ENCODE measurements at regions not wholly inside any gene's neighbourhood (a gene's known extent, or its start where the extent isn't known, plus 50 kb on each side); places are given as distances from the start of the nearest gene placed in this dataset.

DNA sequence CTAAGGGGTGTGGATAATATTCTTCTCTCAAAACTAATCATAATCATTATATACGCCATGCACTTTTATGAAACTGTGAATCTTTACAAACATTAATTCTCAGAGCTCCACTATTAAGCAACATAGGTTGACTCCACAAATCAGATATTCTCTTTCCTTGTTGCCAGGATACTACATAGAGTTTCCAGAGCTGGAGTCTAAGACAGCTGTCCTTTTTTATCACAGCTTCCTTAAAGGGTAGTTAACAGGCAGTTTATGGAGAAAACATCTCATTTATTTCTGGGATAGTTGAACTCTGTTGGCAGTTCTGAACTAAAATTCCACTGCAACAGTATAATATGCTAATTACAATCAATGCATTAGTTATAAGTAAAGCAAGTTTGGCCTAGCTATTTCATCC, 152.1 kb upstream of the PPP1R2C start:
- Histone ChIP-seq H3K9me3 (ENCODE audit: control insufficient read depth, insufficient read depth, low read length) (no peaks in the 10 kb centered on the region), H3K36me3 (ENCODE audit: insufficient read depth, low read length) (no peaks in the 10 kb centered on the region), H3K4me1 (ENCODE audit: insufficient read depth, low read length) (no peaks in the 10 kb centered on the region), H3K9ac (ENCODE audit: low read depth, low read length) (no peak overlapping the region)

DNA sequence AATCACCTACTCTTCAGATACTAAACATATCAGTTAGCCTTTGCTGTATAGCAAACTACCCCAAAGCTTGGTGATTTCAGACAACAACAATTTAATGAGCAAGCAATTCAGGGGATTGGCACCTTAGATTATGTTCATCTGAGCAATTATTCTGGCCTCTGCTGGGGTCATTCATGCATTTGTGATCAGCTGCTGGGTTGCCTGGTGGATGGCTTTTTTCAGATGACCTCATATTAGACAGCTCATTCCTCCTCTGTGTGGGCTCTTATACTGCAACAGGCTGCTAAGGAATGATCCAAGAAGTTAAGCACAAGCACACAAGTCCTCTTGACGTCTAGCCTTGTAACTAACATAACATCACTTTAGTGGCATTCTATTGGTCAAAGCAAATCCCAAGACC, 153.0 kb upstream of the PPP1R2C start:
- no peaks in the 10 kb centered on the region for H3K36me3 ChIP-seq (ENCODE audit: insufficient read depth, low read length)
- no peak overlapping the region for H3K9ac ChIP-seq (ENCODE audit: low read depth, low read length)
- H3K9me3 ChIP-seq (ENCODE audit: control insufficient read depth, insufficient read depth, low read length): no peaks in the 10 kb centered on the region
- H3K4me1 ChIP-seq (ENCODE audit: insufficient read depth, low read length): no peaks in the 10 kb centered on the region

DNA sequence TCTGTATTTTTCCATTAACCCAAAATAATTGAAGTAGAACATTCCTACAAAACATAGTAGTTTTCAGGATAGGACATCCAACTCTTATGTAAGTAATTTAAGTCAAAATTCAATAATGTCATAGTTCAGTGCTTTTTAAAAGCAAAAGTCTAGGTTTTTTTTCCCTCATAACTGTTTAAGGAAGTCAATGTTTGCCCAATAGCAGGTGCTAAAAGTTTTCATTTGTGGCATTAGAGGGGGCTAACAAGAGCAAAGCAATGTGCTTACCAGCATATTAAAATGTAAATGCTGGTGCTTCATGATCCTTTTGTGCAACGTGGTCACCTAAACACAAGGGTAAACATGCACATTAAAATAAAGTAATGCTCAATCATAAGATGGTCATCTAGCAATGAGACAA, 155.2 kb upstream of the PPP1R2C start:
- no peaks in the 10 kb centered on the region for H3K36me3 ChIP-seq (ENCODE audit: insufficient read depth, low read length)
- no peak overlapping the region for H3K9ac ChIP-seq (ENCODE audit: low read depth, low read length)
- H3K9me3 ChIP-seq (ENCODE audit: control insufficient read depth, insufficient read depth, low read length): no peaks in the 10 kb centered on the region

DNA sequence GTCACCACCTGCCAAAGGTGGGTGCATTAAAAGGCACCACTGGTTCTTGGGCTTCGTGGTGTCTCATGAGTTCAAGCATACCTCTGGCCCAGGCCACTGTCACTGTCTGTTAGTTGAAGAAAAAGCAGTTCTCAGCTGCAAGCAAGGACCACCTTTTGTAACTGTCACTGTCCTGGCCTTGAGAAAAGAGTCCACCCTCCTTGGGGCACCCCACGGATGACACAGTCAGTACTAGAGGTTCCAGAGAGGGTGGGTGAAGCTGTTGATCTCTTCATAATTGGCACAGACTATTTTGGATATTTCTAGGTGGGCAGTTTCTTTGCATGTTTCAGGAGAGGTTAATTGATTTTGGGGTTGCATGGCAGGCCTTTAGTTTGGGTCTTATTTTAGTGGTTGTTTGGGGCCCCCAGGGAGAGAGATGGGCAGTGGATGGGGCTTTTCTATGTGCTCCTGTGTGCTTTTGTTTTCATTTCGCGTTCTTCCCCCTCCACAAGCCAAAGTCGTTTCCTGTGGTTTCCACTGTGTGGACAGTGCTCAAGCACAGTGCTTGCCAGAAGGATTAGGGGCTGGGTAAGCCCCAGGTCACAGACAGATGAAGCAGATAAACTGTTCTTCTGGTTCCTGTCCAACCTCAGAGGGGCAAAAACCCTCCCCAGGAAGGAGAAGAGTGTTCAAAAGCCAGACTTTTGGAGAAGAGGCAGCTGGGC, 156.2 kb upstream of the PPP1R2C start:
- Histone ChIP-seq H3K4me1 (ENCODE audit: insufficient read depth, low read length) (no peaks in the 10 kb centered on the region), H3K36me3 (ENCODE audit: insufficient read depth, low read length) (no peaks in the 10 kb centered on the region), H3K9ac (ENCODE audit: low read depth, low read length) (no peak overlapping the region), H3K9me3 (ENCODE audit: control insufficient read depth, insufficient read depth, low read length) (no peaks in the 10 kb centered on the region)

More for the DNA sequence above, 155.2 kb upstream of the PPP1R2C start:
- no peaks in the 10 kb centered on the region for H3K4me1 ChIP-seq (ENCODE audit: insufficient read depth, low read length)

DNA sequence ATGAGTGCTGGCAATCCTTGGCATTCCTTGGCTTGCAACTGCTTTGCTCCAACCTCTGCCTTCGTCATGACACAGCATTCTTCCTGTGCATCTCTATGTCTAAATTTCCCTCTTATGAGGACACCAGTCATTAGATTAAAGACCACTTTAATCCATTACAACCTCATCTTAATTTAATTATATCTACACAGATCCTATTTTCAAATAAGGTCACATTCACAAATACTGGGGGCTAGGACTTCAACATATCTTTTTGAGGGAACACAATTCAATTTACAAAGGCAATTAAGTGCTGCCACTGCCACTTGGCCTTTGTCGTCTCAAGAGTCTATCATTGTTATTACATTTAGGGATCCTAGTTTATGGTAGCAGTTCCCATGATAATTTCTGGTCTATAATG, 163.7 kb upstream of the PPP1R2C start:
- Histone ChIP-seq H3K4me1 (ENCODE audit: insufficient read depth, low read length) (no peaks in the 10 kb centered on the region), H3K9ac (ENCODE audit: low read depth, low read length) (no peak overlapping the region), H3K9me3 (ENCODE audit: control insufficient read depth, insufficient read depth, low read length) (no peaks in the 10 kb centered on the region; the same call in 1 of the 2 replicates), H3K36me3 (ENCODE audit: insufficient read depth, low read length) (no peaks in the 10 kb centered on the region)

DNA sequence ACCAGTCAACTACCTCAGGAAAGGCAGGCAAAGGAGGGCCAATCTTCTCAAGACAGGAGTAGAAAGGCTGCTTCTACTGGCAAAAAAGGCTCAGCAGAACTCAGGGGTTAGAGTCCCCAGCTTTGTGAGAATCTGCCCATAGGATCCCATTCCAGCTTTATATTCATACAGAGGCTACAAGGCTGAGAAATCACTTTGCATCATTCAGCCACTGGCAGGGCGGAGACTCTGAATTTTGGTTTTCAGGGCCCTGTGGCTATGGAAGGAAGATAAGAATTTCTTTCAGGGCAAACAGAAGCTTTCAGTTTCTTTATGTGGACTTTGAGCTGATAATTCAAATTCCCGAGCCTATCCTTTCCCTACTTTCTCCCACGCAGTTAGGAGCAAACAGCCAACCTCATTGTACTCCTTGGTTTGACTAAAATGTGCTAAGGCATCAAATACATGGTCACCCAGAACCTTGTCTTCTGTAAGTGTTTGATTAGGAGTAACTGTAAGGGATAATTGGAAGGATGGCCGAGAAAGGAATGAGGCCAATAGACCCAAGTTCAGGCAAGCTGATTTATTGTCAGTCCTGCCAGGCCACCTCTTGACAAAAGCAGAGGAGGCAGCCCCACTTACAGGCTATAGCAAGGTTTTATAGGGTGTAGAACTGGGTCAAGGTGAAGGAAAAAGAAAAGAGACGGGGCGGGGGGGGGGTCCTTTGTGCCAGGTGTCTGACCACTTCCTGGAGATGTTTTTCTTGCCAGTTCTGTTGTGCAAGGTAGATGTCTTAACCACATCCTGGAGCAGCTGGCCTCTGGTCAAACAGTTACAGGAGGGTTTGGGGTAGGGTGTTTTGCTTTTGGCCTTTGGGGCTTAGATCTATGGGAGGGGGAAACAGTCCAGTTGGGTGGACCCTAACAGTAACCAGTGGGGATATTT, 165.3 kb upstream of the PPP1R2C start:
- Histone ChIP-seq H3K9ac (ENCODE audit: low read depth, low read length) (no peak overlapping the region), H3K36me3 (ENCODE audit: insufficient read depth, low read length) (no peaks in the 10 kb centered on the region), H3K4me1 (ENCODE audit: insufficient read depth, low read length) (no peaks in the 10 kb centered on the region), H3K9me3 (ENCODE audit: control insufficient read depth, insufficient read depth, low read length) (no peaks in the 10 kb centered on the region; the same call in 1 of the 2 replicates)

DNA sequence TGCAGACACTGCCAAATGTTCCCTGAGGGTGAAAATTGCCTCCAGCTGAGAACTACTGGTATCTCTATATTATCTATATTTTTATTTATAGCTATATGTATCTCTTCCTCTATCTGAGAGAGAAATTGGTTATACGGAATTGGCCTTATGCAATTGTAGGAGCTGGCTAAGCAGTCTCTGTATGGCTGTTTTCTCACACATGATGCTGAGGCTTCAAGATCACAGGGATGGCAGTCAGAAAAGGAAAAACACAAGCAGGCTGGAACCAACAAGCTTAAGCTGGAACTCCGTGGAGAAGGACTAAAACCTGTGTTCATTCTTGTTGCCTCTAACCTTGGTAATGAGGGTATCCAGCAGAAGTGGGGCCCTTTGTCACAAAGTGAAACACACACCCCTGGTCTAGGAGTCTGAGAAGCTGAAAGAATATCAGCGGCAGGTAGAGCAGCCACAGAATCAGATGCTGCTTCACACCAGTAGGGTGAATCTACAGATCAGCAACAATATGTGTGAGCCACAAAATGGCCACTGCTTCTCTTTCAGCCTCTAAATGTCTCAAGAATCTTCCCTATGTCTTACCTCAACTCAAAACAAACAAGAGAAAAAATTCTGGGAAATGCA, 166.5 kb upstream of the PPP1R2C start:
- Histone ChIP-seq H3K9me3 (ENCODE audit: control insufficient read depth, insufficient read depth, low read length) (no peaks in the 10 kb centered on the region; the same call in 1 of the 2 replicates), H3K9ac (ENCODE audit: low read depth, low read length) (no peak overlapping the region), H3K4me1 (ENCODE audit: insufficient read depth, low read length) (peaks cover 5% of the 10 kb centered on the region; the same call in 1 of the 2 replicates), H3K36me3 (ENCODE audit: insufficient read depth, low read length) (no peaks in the 10 kb centered on the region)

DNA sequence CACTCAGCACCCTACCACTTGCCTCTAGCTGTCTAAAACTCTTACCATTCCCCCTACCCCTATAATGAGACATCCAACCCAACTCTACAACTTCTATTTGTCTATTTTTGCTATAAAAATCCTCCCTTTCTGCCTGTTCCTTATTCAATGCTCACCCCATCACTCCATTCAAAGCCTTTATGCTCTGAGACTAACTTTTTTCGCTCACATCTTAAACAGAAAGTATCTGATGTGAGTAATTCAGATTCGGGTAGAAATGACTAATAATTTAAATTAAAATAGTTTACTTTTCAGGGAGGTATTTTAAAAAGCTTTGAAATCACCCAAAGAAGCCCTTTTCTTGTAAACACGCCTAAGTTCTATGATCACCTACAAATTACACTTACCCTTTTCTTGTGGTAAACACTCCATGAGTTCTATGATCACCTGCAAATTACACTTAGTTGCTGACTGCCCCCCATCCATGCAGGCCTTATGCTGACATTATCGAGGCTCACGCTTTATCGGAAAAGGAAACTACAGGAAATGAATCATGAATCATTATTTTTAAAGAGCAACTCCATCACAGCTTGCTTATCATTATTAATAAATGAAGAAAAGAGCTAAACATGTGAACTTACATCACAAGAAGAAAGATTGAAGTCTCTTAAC, 168.7 kb upstream of the PPP1R2C start:
- H3K4me1 ChIP-seq (ENCODE audit: insufficient read depth, low read length): peaks cover 5% of the 10 kb centered on the region; the same call in 1 of the 2 replicates
- no peaks in the 10 kb centered on the region; the same call in 1 of the 2 replicates for H3K9me3 ChIP-seq (ENCODE audit: control insufficient read depth, insufficient read depth, low read length)
- no peak overlapping the region for H3K9ac ChIP-seq (ENCODE audit: low read depth, low read length)
- H3K36me3 ChIP-seq (ENCODE audit: insufficient read depth, low read length): no peaks in the 10 kb centered on the region

DNA sequence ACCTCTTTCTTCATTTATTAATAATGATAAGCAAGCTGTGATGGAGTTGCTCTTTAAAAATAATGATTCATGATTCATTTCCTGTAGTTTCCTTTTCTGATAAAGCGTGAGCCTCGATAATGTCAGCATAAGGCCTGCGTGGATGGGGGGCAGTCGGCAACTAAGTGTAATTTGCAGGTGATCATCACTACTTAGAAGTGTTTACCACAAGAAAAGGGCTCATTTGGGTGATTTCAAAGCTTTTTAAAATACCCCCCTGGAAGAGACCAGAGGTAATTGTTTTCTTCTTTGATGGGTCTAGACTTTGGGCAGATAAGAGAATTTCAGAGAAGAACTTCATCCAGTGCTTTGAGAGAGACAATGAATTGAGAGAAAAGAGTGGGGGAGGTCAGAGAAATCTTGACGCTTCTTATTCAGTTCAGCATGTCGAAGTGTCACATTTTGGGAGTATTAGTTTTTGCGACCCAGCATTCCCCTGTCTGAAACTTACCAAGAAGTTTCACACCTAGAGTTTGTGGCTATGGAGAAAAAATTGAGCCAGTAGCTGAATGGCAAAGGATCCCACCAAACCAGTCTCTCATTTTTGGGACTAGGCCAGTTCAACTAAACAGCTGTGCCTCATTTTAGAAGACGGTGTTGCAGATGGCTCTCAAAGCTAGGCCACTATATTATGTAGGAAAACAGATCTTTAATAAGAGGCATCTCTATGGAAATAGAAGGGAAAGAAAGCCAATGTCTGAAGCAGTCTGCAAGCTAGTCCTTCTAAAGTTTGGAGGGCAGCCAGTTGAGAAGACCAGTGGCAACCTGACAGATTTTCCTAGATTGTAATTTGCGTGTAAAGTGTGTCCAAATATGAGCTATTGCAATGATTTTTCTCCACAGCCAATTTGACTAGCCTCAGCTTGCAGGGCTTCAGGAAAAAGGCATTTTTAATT, 171.0 kb upstream of the PPP1R2C start:
- Histone ChIP-seq H3K36me3 (ENCODE audit: insufficient read depth, low read length) (no peaks in the 10 kb centered on the region; the same call in 1 of the 2 replicates), H3K9ac (ENCODE audit: low read depth, low read length) (no peak overlapping the region), H3K4me1 (ENCODE audit: insufficient read depth, low read length) (peaks cover 5% of the 10 kb centered on the region; the same call in 1 of the 2 replicates), H3K9me3 (ENCODE audit: control insufficient read depth, insufficient read depth, low read length) (no peaks in the 10 kb centered on the region; the same call in 1 of the 2 replicates)

DNA sequence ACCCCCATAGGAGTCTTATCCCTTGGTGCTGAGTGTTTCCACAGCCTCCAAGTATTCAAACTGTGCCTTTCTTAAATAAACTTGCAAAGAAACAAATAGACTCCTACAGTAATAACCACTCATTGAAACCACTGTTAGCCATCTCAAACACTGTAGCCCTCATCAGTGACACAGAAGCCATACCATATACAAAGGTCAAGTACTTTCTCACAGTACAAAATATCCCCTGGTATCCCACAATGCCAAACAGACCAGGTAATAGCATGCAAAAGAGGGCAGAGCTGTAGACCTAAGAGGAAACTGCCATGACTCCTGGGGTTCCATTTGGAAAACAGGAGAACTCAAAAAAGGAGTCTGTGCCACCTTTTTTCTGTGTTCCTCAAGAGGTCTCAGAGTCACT, 173.8 kb upstream of the PPP1R2C start:
- Histone ChIP-seq H3K4me1 (ENCODE audit: insufficient read depth, low read length) (peaks cover 5% of the 10 kb centered on the region; the same call in 1 of the 2 replicates), H3K36me3 (ENCODE audit: insufficient read depth, low read length) (no peaks in the 10 kb centered on the region; the same call in 1 of the 2 replicates), H3K9me3 (ENCODE audit: control insufficient read depth, insufficient read depth, low read length) (no peaks in the 10 kb centered on the region; the same call in none of the 2 replicates), H3K9ac (ENCODE audit: low read depth, low read length) (no peak overlapping the region)

DNA sequence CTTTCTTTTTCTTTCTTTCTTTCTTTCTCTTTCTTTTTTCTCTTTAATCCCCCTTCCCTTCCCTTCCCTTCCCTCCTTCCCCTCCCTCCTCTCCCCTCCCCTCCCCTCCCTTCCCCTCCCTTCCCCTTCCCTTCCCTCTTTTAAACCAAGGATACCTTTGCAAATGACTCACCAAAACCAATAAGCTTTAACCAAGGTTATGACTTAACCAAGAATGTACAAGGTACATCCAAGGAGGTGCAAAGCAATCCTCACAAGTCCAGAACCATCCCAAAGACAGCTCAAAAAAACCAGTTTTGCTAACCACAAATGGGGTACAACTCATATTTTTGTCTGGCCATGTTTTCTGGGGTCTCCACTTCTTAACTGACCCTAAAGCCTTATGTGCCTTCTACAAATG, 174.7 kb upstream of the PPP1R2C start:
- no peak overlapping the region for H3K9ac ChIP-seq (ENCODE audit: low read depth, low read length)
- H3K36me3 ChIP-seq (ENCODE audit: insufficient read depth, low read length): no peaks in the 10 kb centered on the region; the same call in 1 of the 2 replicates
- no peaks in the 10 kb centered on the region; the same call in none of the 2 replicates for H3K9me3 ChIP-seq (ENCODE audit: control insufficient read depth, insufficient read depth, low read length)
- H3K4me1 ChIP-seq (ENCODE audit: insufficient read depth, low read length): peaks cover 5% of the 10 kb centered on the region; the same call in 1 of the 2 replicates

DNA sequence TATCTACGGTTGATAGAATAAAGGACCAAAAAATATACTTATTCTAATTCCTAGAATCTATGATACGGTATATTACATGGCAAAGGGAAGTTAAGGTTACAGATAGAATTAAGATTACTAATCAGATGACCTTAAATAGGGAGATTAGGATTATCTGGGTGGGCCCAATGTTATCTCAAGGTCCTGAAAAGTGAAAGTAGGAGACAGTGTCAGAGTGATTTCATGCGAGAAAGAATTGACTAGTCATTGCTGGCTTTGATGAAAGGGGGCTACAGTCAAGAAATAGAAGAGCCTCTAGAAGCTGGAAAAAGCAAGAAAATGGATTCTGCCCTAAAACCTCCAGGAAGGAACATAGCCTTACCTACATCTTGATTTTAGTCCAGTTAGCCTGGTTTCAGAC, 176.9 kb upstream of the PPP1R2C start:
- Histone ChIP-seq H3K36me3 (ENCODE audit: insufficient read depth, low read length) (no peaks in the 10 kb centered on the region; the same call in 1 of the 2 replicates), H3K9ac (ENCODE audit: low read depth, low read length) (no peak overlapping the region), H3K4me1 (ENCODE audit: insufficient read depth, low read length) (no peaks in the 10 kb centered on the region), H3K9me3 (ENCODE audit: control insufficient read depth, insufficient read depth, low read length) (peaks cover 3% of the 10 kb centered on the region)

DNA sequence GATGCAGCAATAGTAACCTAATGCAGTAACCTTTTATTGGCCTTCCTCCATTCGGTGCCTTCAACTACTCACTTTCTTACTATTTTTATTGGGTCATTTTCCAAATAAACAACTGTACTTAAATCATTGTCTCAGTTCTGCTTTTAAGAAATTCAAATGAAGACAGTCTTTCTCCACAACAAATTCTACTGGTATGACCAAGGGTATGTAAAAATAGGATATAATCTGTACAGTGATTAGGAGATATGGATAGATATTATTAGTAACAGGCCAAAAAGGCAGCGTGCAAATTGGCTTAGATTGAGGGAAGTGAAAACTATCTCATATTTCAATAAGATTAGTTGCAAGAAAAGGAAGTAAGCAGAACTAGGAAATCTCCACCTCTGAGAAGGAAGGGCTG, 177.4 kb upstream of the PPP1R2C start:
- Histone ChIP-seq H3K36me3 (ENCODE audit: insufficient read depth, low read length) (no peaks in the 10 kb centered on the region; the same call in 1 of the 2 replicates), H3K9me3 (ENCODE audit: control insufficient read depth, insufficient read depth, low read length) (peaks cover 8% of the 10 kb centered on the region), H3K9ac (ENCODE audit: low read depth, low read length) (no peak overlapping the region), H3K4me1 (ENCODE audit: insufficient read depth, low read length) (no peaks in the 10 kb centered on the region)
